ENCODE measurements at regions not wholly inside any gene's neighbourhood (a gene's known extent, or its start where the extent isn't known, plus 50 kb on each side); places are given as distances from the start of the nearest gene placed in this dataset.
"Not testable (repeated sequence)": the region's sequence is repeated elsewhere in the genome, so short reads cannot be mapped to it uniquely, and the experiment has no call there.

DNA sequence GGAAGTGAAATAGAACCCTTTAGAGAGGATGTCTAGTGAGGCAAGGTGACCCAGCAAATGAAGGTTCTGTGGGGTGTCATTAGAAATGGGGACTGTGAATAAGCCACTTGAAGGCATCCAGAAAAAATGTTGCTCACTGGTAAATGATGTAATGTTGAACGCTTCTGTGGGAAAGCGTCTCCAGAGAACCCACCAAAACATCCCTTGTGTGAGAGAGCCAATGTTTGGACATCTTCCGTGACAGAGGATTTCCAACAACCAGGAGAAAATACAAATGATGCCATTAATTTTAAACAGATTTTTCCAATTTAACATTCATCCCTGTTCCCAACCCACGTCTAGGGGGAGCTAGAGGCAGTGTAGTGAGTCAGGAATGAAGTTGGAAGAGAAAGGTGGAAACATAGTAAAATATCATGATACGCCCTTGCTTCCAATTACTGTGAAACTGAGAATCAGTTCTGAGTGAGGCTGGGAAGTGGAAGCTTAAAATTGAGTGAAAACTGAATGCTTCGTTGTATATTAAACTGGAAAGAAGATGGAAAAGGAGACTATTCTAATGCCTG is 584.2 kb downstream of the CD109 start:
- Histone ChIP-seq H3K36me3 (no peaks in the 10 kb centered on the region), H3K9me3 (no peaks in the 10 kb centered on the region), H3K4me1 (no peaks in the 10 kb centered on the region), H3K4me2 (no peak overlapping the region), H4K20me1 (no peaks in the 10 kb centered on the region), H3K4me3 (no peak overlapping the region), H3K9ac (no peak overlapping the region), H3K27ac (no peak overlapping the region), H3K27me3 (no peaks in the 10 kb centered on the region)
- TF ChIP-seq Cebpa-rat (IDR thresholded peaks at IDR 0.05), result no peak

DNA sequence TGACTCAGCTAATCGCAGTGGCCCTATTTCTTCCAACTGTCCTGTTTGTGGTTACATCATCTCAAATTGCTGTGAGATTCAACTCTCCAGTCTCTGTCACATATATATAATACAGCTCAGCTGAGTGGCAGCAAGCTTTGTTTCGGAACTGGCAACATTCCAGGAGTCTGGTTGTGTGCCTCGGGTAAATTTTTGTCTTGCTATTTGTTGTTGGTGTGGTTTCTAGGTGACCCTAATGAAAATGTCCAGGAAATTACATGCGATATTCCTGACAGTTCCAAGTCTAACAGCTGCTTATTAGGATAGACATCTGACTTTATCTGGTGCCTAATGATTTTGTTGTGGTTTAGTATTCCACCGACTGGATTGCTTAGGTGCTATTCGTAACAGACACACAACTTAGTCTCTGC is 581.8 kb downstream of the CD109 start:
- TF ChIP-seq Cebpa-rat (IDR thresholded peaks at IDR 0.05), result no peak

GRCh38 chr6:74273541-74273940 is 577.5 kb downstream of the CD109 start:
- no peak overlapping the region for H3K4me3 ChIP-seq
- no peaks in the 10 kb centered on the region for H3K4me1 ChIP-seq
- TF ChIP-seq Cebpa-rat (IDR thresholded peaks at IDR 0.05), result no peak
- H3K27ac ChIP-seq, result no peak overlapping the region
- H3K4me2 ChIP-seq, result no peak overlapping the region
- no peak overlapping the region for H3K9ac ChIP-seq
- H4K20me1 ChIP-seq, result no peaks in the 10 kb centered on the region
- H3K27me3 ChIP-seq, result no peaks in the 10 kb centered on the region
- H3K9me3 ChIP-seq, result no peaks in the 10 kb centered on the region
- no peaks in the 10 kb centered on the region for H3K36me3 ChIP-seq

More for the DNA sequence above, 581.8 kb downstream of the CD109 start:
- no peak overlapping the region for H3K27ac ChIP-seq
- no peaks in the 10 kb centered on the region for H3K9me3 ChIP-seq
- no peaks in the 10 kb centered on the region for H3K36me3 ChIP-seq
- no peaks in the 10 kb centered on the region for H4K20me1 ChIP-seq
- H3K4me1 ChIP-seq, result no peaks in the 10 kb centered on the region
- no peaks in the 10 kb centered on the region for H3K27me3 ChIP-seq
- no peak overlapping the region for H3K9ac ChIP-seq
- no peak overlapping the region for H3K4me3 ChIP-seq
- H3K4me2 ChIP-seq, result no peak overlapping the region

GRCh38 chr6:74269600-74269858 is 573.5 kb downstream of the CD109 start:
- Histone ChIP-seq H4K20me1 (no peaks in the 10 kb centered on the region), H3K27me3 (no peaks in the 10 kb centered on the region)

GRCh38 chr6:74268815-74269599 is 573.0 kb downstream of the CD109 start:
- H3K4me1 ChIP-seq, result no peaks in the 10 kb centered on the region
- H3K4me2 ChIP-seq, result no peak overlapping the region
- H3K9me3 ChIP-seq, result no peaks in the 10 kb centered on the region
- H3K27me3 ChIP-seq, result no peaks in the 10 kb centered on the region
- no peak overlapping the region for H3K4me3 ChIP-seq
- H3K9ac ChIP-seq, result no peak overlapping the region
- no peaks in the 10 kb centered on the region for H3K36me3 ChIP-seq
- H3K27ac ChIP-seq, result no peak overlapping the region
- no peaks in the 10 kb centered on the region for H4K20me1 ChIP-seq
- TF ChIP-seq Cebpa-rat (IDR thresholded peaks at IDR 0.05), result no peak

More at GRCh38 chr6:74269600-74269858, 573.5 kb downstream of the CD109 start:
- Histone ChIP-seq H3K27ac (no peak overlapping the region), H3K4me1 (no peaks in the 10 kb centered on the region), H3K9me3 (no peaks in the 10 kb centered on the region), H3K4me2 (no peak overlapping the region), H3K9ac (no peak overlapping the region), H3K36me3 (no peaks in the 10 kb centered on the region), H3K4me3 (no peak overlapping the region)
- TF ChIP-seq Cebpa-rat (IDR thresholded peaks at IDR 0.05), result no peak

- H3K9me3 ChIP-seq, result peaks cover 8% of the 10 kb centered on the region
- no peaks in the 10 kb centered on the region for H3K27me3 ChIP-seq
Observed at GRCh38 chr6:74259981-74260380, 564.0 kb downstream of the CD109 start.

DNA sequence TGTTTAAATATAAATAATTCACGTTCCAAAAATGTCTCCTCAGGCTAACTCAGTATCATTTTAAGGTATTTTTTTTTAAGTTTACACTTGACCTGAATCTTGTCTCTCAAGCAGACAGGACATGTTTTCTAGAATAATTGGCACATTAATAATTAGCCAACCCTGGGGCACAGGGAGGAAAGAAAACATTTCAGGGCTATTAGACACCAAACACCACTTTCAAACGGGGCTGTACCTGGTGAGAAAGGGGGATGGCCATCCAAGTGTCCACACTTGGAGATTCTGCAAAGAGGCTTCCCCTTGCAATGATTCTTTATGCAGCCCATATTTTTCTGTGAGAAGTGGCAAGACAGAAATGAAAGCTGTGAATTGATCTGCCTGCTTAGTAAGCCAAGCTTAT is 560.8 kb downstream of the CD109 start:
- H3K9me3 ChIP-seq, result peaks cover 11% of the 10 kb centered on the region
- H3K4me3 ChIP-seq, result no peak overlapping the region
- no peaks in the 10 kb centered on the region for H3K27me3 ChIP-seq
- H3K9ac ChIP-seq, result no peak overlapping the region
- H3K27ac ChIP-seq, result no peak overlapping the region
- H3K4me1 ChIP-seq, result no peaks in the 10 kb centered on the region
- no peak for TF ChIP-seq Cebpa-rat (IDR thresholded peaks at IDR 0.05)
- no peaks in the 10 kb centered on the region for H4K20me1 ChIP-seq
- H3K36me3 ChIP-seq, result no peaks in the 10 kb centered on the region
- H3K4me2 ChIP-seq, result no peak overlapping the region

More at GRCh38 chr6:74259981-74260380, 564.0 kb downstream of the CD109 start:
- Histone ChIP-seq H3K27ac (no peak overlapping the region), H3K4me3 (no peak overlapping the region), H4K20me1 (no peaks in the 10 kb centered on the region), H3K4me1 (no peaks in the 10 kb centered on the region), H3K36me3 (no peaks in the 10 kb centered on the region), H3K9ac (no peak overlapping the region), H3K4me2 (no peak overlapping the region)
- no peak for TF ChIP-seq Cebpa-rat (IDR thresholded peaks at IDR 0.05)

- no peak overlapping the region for H3K9ac ChIP-seq
- TF ChIP-seq Cebpa-rat (IDR thresholded peaks at IDR 0.05), result no peak
- no peak overlapping the region for H3K27ac ChIP-seq
- H3K27me3 ChIP-seq, result no peaks in the 10 kb centered on the region
- no peaks in the 10 kb centered on the region for H3K4me1 ChIP-seq
- peaks cover 11% of the 10 kb centered on the region for H3K9me3 ChIP-seq
- no peak overlapping the region for H3K4me2 ChIP-seq
- H4K20me1 ChIP-seq, result no peaks in the 10 kb centered on the region
- H3K36me3 ChIP-seq, result no peaks in the 10 kb centered on the region
- H3K4me3 ChIP-seq, result no peak overlapping the region
Observed at GRCh38 chr6:74256381-74256780, 560.4 kb downstream of the CD109 start.

GRCh38 chr6:74255007-74255406 is 559.0 kb downstream of the CD109 start:
- H3K27me3 ChIP-seq, H4K20me1 ChIP-seq, H3K4me3 ChIP-seq, H3K27ac ChIP-seq, H3K4me2 ChIP-seq, H3K36me3 ChIP-seq, H3K4me1 ChIP-seq, H3K9ac ChIP-seq: not testable (repeated sequence)
- peaks cover 11% of the 10 kb centered on the region for H3K9me3 ChIP-seq

- not testable (repeated sequence) for H3K9ac ChIP-seq, H3K27me3 ChIP-seq, H3K4me3 ChIP-seq, H3K36me3 ChIP-seq, H3K4me1 ChIP-seq, H4K20me1 ChIP-seq, H3K4me2 ChIP-seq, H3K27ac ChIP-seq
- peaks cover 11% of the 10 kb centered on the region for H3K9me3 ChIP-seq
Observed at GRCh38 chr6:74254147-74254546, 558.1 kb downstream of the CD109 start.

DNA sequence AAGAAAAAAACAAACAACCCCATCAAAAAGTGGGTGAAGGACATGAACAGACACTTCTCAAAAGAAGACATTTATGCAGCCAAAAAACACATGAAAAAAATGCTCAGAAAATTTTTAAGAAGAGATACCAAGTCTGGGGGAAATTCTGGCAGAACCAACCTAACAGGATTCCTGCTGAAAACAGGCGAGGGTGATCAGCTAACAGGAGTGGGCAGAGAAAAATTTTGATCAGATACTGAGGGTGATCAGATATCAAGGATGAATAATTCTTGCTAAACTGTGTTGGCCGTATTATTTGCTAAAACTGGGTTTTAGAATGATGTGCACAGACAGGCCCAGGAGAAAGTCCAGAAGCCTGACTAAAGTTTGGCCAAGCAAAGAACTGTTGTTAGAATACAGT is 557.3 kb downstream of the CD109 start:
- Histone ChIP-seq H3K4me2 (no peak overlapping the region), H3K27me3 (no peaks in the 10 kb centered on the region), H3K4me1 (no peaks in the 10 kb centered on the region), H3K4me3 (no peak overlapping the region), H4K20me1 (no peaks in the 10 kb centered on the region), H3K9ac (no peak overlapping the region), H3K27ac (no peak overlapping the region), H3K9me3 (peaks cover 11% of the 10 kb centered on the region), H3K36me3 (no peaks in the 10 kb centered on the region)
- TF ChIP-seq Cebpa-rat (IDR thresholded peaks at IDR 0.05), result no peak

Data from BLaER1 (cell line).